Ectodermal cell (in vitro differentiated cells): ENCODE measurements at regions not wholly inside any gene's neighbourhood (a gene's known extent, or its start where the extent isn't known, plus 50 kb on each side); places are given as distances from the start of the nearest gene placed in this dataset.

Source experiments
- H3K27ac ChIP-seq: 2 replicates; pipeline ENCODE4 v1.7.0; 2013; ENCODE audit warnings: mild to moderate bottlenecking, low read depth, low read length; ENCODE audit not compliant: insufficient read depth, poor library complexity, severe bottlenecking
- H3K27me3 ChIP-seq: 2 replicates; pipeline ENCODE4 v1.7.0; 2013; ENCODE audit warnings: mild to moderate bottlenecking, low read length; ENCODE audit not compliant: insufficient read depth, control insufficient read depth, poor library complexity, severe bottlenecking
- H3K36me3 ChIP-seq: one replicate; pipeline ENCODE4 v1.7.0; 2013; ENCODE audit warnings: low read length; ENCODE audit not compliant: control insufficient read depth, insufficient read depth
- H3K4me1 ChIP-seq: one replicate; pipeline ENCODE4 v1.7.0; 2013; ENCODE audit warnings: low read length; ENCODE audit not compliant: control insufficient read depth, insufficient read depth
- H3K4me3 ChIP-seq: 2 replicates; pipeline ENCODE4 v1.7.0; 2013; ENCODE audit warnings: low read depth, low read length, control low read depth; ENCODE audit not compliant: insufficient read depth
- H3K9me3 ChIP-seq: 2 replicates; pipeline ENCODE4 v1.7.0; 2013; ENCODE audit warnings: mild to moderate bottlenecking, low read length, moderate library complexity; ENCODE audit not compliant: control insufficient read depth
- WGBS, 2 experiments: methylation state at CpG; one replicate each; pipeline ENCODE4 v1.1.7; 2013; ENCODE audit warnings: missing lambda C conversion rate in 2 of 2; 5-methylcytosine and 5-hydroxymethylcytosine counted together

- H3K36me3 ChIP-seq: no peaks in the 10 kb centered on the region
- no peak overlapping the region for H3K27ac ChIP-seq
- H3K4me1 ChIP-seq: peaks cover 3% of the 10 kb centered on the region
- no peak overlapping the region for H3K4me3 ChIP-seq
- H3K27me3 ChIP-seq: no peaks in the 10 kb centered on the region
- no peaks in the 10 kb centered on the region for H3K9me3 ChIP-seq
- 94 to 96% methylated on average over 5 of the region's 5 CpGs for WGBS, 2 experiments
Observed at GRCh38 chr18:61256291-61256690, 76.9 kb upstream of the CDH20 start.

GRCh38 chr18:61261870-61262269 is 71.4 kb upstream of the CDH20 start:
- H3K9me3 ChIP-seq: no peaks in the 10 kb centered on the region
- no peak overlapping the region for H3K27ac ChIP-seq
- H3K27me3 ChIP-seq: no peaks in the 10 kb centered on the region
- WGBS, 2 experiments: 97 to 100% methylated on average over 2 of the region's 2 CpGs
- H3K36me3 ChIP-seq: no peaks in the 10 kb centered on the region
- H3K4me1 ChIP-seq: peaks cover 3% of the 10 kb centered on the region
- no peak overlapping the region for H3K4me3 ChIP-seq

GRCh38 chr18:61272793-61273192 is 60.4 kb upstream of the CDH20 start:
- Histone ChIP-seq H3K9me3 (no peaks in the 10 kb centered on the region), H3K4me1 (no peaks in the 10 kb centered on the region), H3K27me3 (no peaks in the 10 kb centered on the region), H3K27ac (no peak overlapping the region), H3K36me3 (no peaks in the 10 kb centered on the region), H3K4me3 (no peak overlapping the region)
- 100% methylated on average over 1 to 2 of the region's 2 CpGs for WGBS, 2 experiments

- WGBS, 2 experiments: 96% methylated on average over 3 of the region's 3 CpGs
- no peak overlapping the region for H3K27ac ChIP-seq
- H3K4me1 ChIP-seq: no peaks in the 10 kb centered on the region
- no peaks in the 10 kb centered on the region for H3K36me3 ChIP-seq
- no peaks in the 10 kb centered on the region for H3K27me3 ChIP-seq
- H3K4me3 ChIP-seq: no peak overlapping the region
- H3K9me3 ChIP-seq: no peaks in the 10 kb centered on the region
Observed at GRCh38 chr18:61273533-61273932, 59.7 kb upstream of the CDH20 start.

GRCh38 chr18:61274416-61274960 is 58.7 kb upstream of the CDH20 start:
- Histone ChIP-seq H3K36me3 (no peaks in the 10 kb centered on the region), H3K4me1 (no peaks in the 10 kb centered on the region), H3K9me3 (no peaks in the 10 kb centered on the region), H3K27ac (peak overlapping the region; percentile 26), H3K4me3 (no peak overlapping the region), H3K27me3 (no peaks in the 10 kb centered on the region)

GRCh38 chr18:61277808-61278207 is 55.4 kb upstream of the CDH20 start:
- no peak overlapping the region for H3K27ac ChIP-seq
- no peak overlapping the region for H3K4me3 ChIP-seq
- H3K9me3 ChIP-seq: no peaks in the 10 kb centered on the region
- no peaks in the 10 kb centered on the region for H3K36me3 ChIP-seq
- no peaks in the 10 kb centered on the region for H3K27me3 ChIP-seq
- H3K4me1 ChIP-seq: no peaks in the 10 kb centered on the region

- Histone ChIP-seq H3K4me3 (no peak overlapping the region), H3K36me3 (no peaks in the 10 kb centered on the region), H3K4me1 (no peaks in the 10 kb centered on the region), H3K9me3 (no peaks in the 10 kb centered on the region), H3K27me3 (no peaks in the 10 kb centered on the region), H3K27ac (no peak overlapping the region)
- WGBS, 2 experiments: 80% methylated on average over 1 of the region's 1 CpG; no CpG with 5 or more reads in 1 of the 2 experiments
Observed at GRCh38 chr18:61281431-61281830, 51.8 kb upstream of the CDH20 start.

GRCh38 chr18:61282926-61283325 is 50.3 kb upstream of the CDH20 start:
- no peaks in the 10 kb centered on the region for H3K4me1 ChIP-seq
- WGBS, 2 experiments: 91 to 92% methylated on average over 2 of the region's 2 CpGs
- H3K27me3 ChIP-seq: no peaks in the 10 kb centered on the region
- no peak overlapping the region for H3K27ac ChIP-seq
- no peaks in the 10 kb centered on the region for H3K9me3 ChIP-seq
- H3K4me3 ChIP-seq: no peak overlapping the region
- no peaks in the 10 kb centered on the region for H3K36me3 ChIP-seq
